HT1080 (cell line): ENCODE measurements at regions not wholly inside any gene's neighbourhood (a gene's known extent, or its start where the extent isn't known, plus 50 kb on each side); places are given as distances from the start of the nearest gene placed in this dataset.
"Not testable (repeated sequence)": the region's sequence is repeated elsewhere in the genome, so short reads cannot be mapped to it uniquely, and the experiment has no call there.

Experiments used
- DNase-seq: peaks from one replicate; pipeline ENCODE4 v3.0.0-alpha.2; 2015; ENCODE audit warnings: low read depth

- DNase-seq: not testable (repeated sequence)
Measured at GRCh38 chr1:243074224-243074623, 180.9 kb downstream of the CEP170 start.

- not testable (repeated sequence) for DNase-seq
Measured at GRCh38 chr1:243067056-243067455, 188.0 kb downstream of the CEP170 start.

GRCh38 chr1:243061965-243062364, 193.1 kb downstream of the CEP170 start:
- not testable (repeated sequence) for DNase-seq

GRCh38 chr1:243055510-243055909, 199.6 kb downstream of the CEP170 start:
- not testable (repeated sequence) for DNase-seq

- not testable (repeated sequence) for DNase-seq
Measured at GRCh38 chr1:243055091-243055490, 200.0 kb downstream of the CEP170 start.

GRCh38 chr1:243054681-243055080, 200.4 kb downstream of the CEP170 start:
- not testable (repeated sequence) for DNase-seq

- not testable (repeated sequence) for DNase-seq
Measured at GRCh38 chr1:243053048-243053447, 202.0 kb downstream of the CEP170 start.

- DNase-seq: not testable (repeated sequence)
Measured at GRCh38 chr1:243050613-243051012, 204.5 kb downstream of the CEP170 start.

GRCh38 chr1:243049716-243050115, 205.4 kb downstream of the CEP170 start:
- not testable (repeated sequence) for DNase-seq

GRCh38 chr1:243021365-243021764, 233.7 kb downstream of the CEP170 start:
- DNase-seq: not testable (repeated sequence)

GRCh38 chr1:243019030-243019635, 235.9 kb downstream of the CEP170 start:
- not testable (repeated sequence) for DNase-seq

GRCh38 chr1:243010719-243011118, 244.4 kb downstream of the CEP170 start:
- not testable (repeated sequence) for DNase-seq

- not testable (repeated sequence) for DNase-seq
Measured at GRCh38 chr1:243001003-243001402, 254.1 kb downstream of the CEP170 start.

- DNase-seq: not testable (repeated sequence)
Measured at GRCh38 chr1:242992776-242993175, 262.3 kb downstream of the CEP170 start.

- DNase-seq: not testable (repeated sequence)
Measured at GRCh38 chr1:242985096-242985495, 270.0 kb downstream of the CEP170 start.

- peak; percentile 69 for DNase-seq
Measured at GRCh38 chr1:242973341-242973740, 281.7 kb downstream of the CEP170 start.

GRCh38 chr1:242966892-242967291, 288.2 kb downstream of the CEP170 start:
- no peak for DNase-seq

GRCh38 chr1:242959397-242959796, 295.7 kb downstream of the CEP170 start:
- DNase-seq: peak; percentile 18

- not testable (repeated sequence) for DNase-seq
Measured at GRCh38 chr1:242954945-242955344, 300.1 kb downstream of the CEP170 start.

GRCh38 chr1:242946206-242946605, 308.9 kb downstream of the CEP170 start:
- no peak for DNase-seq

GRCh38 chr1:242936725-242937124, 318.4 kb downstream of the CEP170 start:
- peak; percentile 1 for DNase-seq

GRCh38 chr1:242924717-242925116, 330.4 kb downstream of the CEP170 start:
- not testable (repeated sequence) for DNase-seq

GRCh38 chr1:242923603-242924002, 331.5 kb downstream of the CEP170 start:
- DNase-seq: not testable (repeated sequence)
